ENCODE measurements at regions not wholly inside any gene's neighbourhood (a gene's known extent, or its start where the extent isn't known, plus 50 kb on each side); places are given as distances from the start of the nearest gene placed in this dataset.
A peak's percentile ranks its signal among the peaks of the same experiment; 100 is the strongest.

DNA sequence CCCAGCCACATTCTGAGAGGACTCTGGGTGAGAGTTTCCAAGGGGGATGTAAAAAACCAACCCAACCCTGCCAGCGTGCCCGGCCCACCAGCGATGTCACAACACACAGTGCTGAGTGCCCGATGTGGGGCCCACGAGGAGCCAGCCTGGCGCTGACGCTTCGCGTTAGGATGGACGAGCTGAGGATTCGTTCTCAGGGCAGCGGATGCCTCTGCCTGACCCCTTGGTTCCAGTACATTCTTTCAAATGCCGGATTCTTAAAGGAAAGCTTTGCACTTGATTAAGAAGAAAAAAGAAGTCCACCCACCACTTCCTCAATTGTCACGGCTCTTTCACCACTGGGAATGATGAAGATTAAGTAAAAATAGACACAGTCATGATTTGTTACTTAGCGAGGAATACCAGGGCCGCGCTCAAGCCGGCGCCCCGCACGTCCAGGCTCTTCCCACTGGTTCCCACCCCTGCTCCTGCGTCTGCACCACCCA is 79.4 kb downstream of the IRF8 start:
- DNase-seq (ENCODE audit: low spot score): no peak
- no peaks in the 10 kb centered on the region for H3K27me3 ChIP-seq
- no peak overlapping the region for H3K9ac ChIP-seq
- no peak overlapping the region for H3K27ac ChIP-seq
- H3K79me2 ChIP-seq (ENCODE audit: low read depth): no peaks in the 10 kb centered on the region
- H3K36me3 ChIP-seq: no peaks in the 10 kb centered on the region
- no peaks in the 10 kb centered on the region for H3K4me1 ChIP-seq
- TF ChIP-seq, protein P1, sequence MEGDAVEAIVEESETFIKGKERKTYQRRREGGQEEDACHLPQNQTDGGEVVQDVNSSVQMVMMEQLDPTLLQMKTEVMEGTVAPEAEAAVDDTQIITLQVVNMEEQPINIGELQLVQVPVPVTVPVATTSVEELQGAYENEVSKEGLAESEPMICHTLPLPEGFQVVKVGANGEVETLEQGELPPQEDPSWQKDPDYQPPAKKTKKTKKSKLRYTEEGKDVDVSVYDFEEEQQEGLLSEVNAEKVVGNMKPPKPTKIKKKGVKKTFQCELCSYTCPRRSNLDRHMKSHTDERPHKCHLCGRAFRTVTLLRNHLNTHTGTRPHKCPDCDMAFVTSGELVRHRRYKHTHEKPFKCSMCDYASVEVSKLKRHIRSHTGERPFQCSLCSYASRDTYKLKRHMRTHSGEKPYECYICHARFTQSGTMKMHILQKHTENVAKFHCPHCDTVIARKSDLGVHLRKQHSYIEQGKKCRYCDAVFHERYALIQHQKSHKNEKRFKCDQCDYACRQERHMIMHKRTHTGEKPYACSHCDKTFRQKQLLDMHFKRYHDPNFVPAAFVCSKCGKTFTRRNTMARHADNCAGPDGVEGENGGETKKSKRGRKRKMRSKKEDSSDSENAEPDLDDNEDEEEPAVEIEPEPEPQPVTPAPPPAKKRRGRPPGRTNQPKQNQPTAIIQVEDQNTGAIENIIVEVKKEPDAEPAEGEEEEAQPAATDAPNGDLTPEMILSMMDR (IDR thresholded peaks at IDR 0.05): no peak
- TF ChIP-seq EZH2 (IDR thresholded peaks at IDR 0.05): no peak
- TF ChIP-seq EZH2phosphoT487 (IDR thresholded peaks at IDR 0.05): no peak
- Mint-ChIP-seq H3K27me3 (ENCODE audit: insufficient read depth, low read depth) (peaks cover 29% of the 10 kb centered on the region), H3K4me3 (no peak overlapping the region), H3K27ac (no peak overlapping the region), H3K36me3 (no peaks in the 10 kb centered on the region), H3K4me1 (peaks cover 30% of the 10 kb centered on the region), H3K9me3 (peaks cover 4% of the 10 kb centered on the region)
- no peak overlapping the region for H2AFZ ChIP-seq (replicated peaks)
- no peaks in the 10 kb centered on the region for H4K20me1 ChIP-seq (ENCODE audit: low read depth)
- no peaks in the 10 kb centered on the region for H3K9me3 ChIP-seq (ENCODE audit: low read depth)
- H3K4me2 ChIP-seq: no peak overlapping the region
- peaks cover 4% of the 10 kb centered on the region for H3F3A ChIP-seq (ENCODE audit: low read depth)
- no peak overlapping the region for H3K4me3 ChIP-seq

DNA sequence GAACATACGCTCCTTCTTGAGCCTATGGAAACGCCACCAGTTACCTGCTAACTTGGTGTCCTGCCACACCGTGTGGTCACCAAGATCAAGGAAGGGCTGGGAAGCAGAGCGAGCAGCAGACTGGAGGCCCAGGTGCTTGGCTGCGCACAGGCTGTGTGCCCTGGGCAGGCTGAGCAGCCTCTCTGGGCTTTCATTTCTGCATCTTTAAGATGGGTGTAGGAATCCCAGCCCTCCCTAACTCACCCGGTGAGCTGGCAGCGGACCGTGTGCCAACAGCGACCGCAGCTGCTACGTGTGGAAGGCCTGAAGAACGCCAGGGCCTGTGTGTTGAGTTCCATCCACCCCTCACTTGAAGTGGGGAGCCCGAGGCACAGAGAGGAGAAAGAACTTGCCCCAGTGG is 80.0 kb downstream of the IRF8 start:
- no peak for DNase-seq (ENCODE audit: low spot score)
- Mint-ChIP-seq H3K27ac (no peak overlapping the region), H3K4me1 (peaks cover 30% of the 10 kb centered on the region), H3K36me3 (no peaks in the 10 kb centered on the region), H3K9me3 (peaks cover 3% of the 10 kb centered on the region), H3K4me3 (no peak overlapping the region), H3K27me3 (ENCODE audit: insufficient read depth, low read depth) (peaks cover 28% of the 10 kb centered on the region)
- Histone ChIP-seq H3K9me3 (ENCODE audit: low read depth) (no peaks in the 10 kb centered on the region), H3K4me1 (no peaks in the 10 kb centered on the region), H3K9ac (no peak overlapping the region), H3K27ac (no peak overlapping the region), H3K4me3 (no peak overlapping the region), H3F3A (ENCODE audit: low read depth) (peaks cover 3% of the 10 kb centered on the region), H3K79me2 (ENCODE audit: low read depth) (no peaks in the 10 kb centered on the region), H3K36me3 (no peaks in the 10 kb centered on the region), H3K27me3 (no peaks in the 10 kb centered on the region), H3K4me2 (no peak overlapping the region), H2AFZ (replicated peaks) (no peak overlapping the region), H4K20me1 (ENCODE audit: low read depth) (no peaks in the 10 kb centered on the region)
- TF ChIP-seq, protein P1 (IDR thresholded peaks at IDR 0.05): no peak
- TF ChIP-seq EZH2 (IDR thresholded peaks at IDR 0.05): no peak
- TF ChIP-seq EZH2phosphoT487 (IDR thresholded peaks at IDR 0.05): no peak

DNA sequence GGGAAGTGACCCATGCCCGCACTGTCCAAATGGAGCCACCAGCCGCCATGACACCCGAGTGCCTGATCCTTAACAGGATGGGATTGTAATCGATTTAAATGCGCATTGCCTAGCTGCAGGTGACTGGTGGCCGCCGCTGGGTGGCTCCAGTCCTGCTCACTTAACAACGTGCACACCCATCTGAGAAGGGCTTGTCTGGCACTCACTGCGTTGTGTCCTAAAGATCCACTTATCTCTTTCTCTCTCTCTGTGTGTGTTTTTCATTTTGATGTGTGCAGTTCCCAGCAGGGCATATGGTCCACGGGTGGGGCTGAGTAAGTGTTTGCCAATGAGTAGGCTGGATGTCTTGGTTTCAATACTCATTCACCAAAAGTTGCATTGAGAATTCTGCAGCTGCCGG is 80.6 kb downstream of the IRF8 start:
- H3K4me1 ChIP-seq: no peaks in the 10 kb centered on the region
- DNase-seq (ENCODE audit: low spot score): no peak
- no peaks in the 10 kb centered on the region for H3K36me3 ChIP-seq
- no peak overlapping the region for H3K4me3 Mint-ChIP-seq
- H3F3A ChIP-seq (ENCODE audit: low read depth): no peaks in the 10 kb centered on the region
- no peaks in the 10 kb centered on the region for H3K9me3 ChIP-seq (ENCODE audit: low read depth)
- no peaks in the 10 kb centered on the region for H3K27me3 ChIP-seq
- no peak overlapping the region for H3K4me2 ChIP-seq
- TF ChIP-seq EZH2phosphoT487 (IDR thresholded peaks at IDR 0.05): no peak
- TF ChIP-seq, protein P1 (IDR thresholded peaks at IDR 0.05): peak; percentile 8
- H3K4me1 Mint-ChIP-seq: peaks cover 33% of the 10 kb centered on the region
- H3K27me3 Mint-ChIP-seq (ENCODE audit: insufficient read depth, low read depth): peaks cover 24% of the 10 kb centered on the region
- no peak overlapping the region for H3K4me3 ChIP-seq
- H3K27ac Mint-ChIP-seq: no peak overlapping the region
- H3K27ac ChIP-seq: no peak overlapping the region
- no peaks in the 10 kb centered on the region for H4K20me1 ChIP-seq (ENCODE audit: low read depth)
- no peak overlapping the region for H2AFZ ChIP-seq (replicated peaks)
- no peaks in the 10 kb centered on the region for H3K79me2 ChIP-seq (ENCODE audit: low read depth)
- H3K9me3 Mint-ChIP-seq: no peaks in the 10 kb centered on the region
- H3K9ac ChIP-seq: no peak overlapping the region
- no peaks in the 10 kb centered on the region for H3K36me3 Mint-ChIP-seq

Measured in neural progenitor cell (in vitro differentiated cells).